ENCODE measurements at regions not wholly inside any gene's neighbourhood (a gene's known extent, or its start where the extent isn't known, plus 50 kb on each side); places are given as distances from the start of the nearest gene placed in this dataset.
"Not testable (repeated sequence)": the region's sequence is repeated elsewhere in the genome, so short reads cannot be mapped to it uniquely, and the experiment has no call there.

DNA sequence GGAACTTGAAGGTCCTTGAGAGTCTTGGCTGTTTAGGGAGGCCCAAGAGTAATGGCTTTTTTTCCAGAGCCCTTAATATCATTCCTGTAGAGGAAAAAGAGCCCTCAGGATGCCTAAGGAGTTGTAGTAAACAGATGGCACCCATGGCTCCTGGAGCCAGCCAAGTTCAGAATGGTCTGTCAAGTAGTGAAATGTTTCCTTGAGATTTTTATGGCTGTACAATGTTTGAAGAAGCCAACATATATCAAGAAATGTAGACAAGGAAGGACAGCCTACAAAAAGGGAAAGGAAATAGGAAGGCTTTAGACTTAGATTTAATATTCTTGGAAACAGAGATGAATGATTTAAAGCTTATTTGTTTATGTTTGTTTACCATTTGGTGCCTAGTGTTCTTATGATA is 334.8 kb downstream of the SATB1 start:
- intact Hi-C loops (cut with DNase I; ENCODE audit: low total_unique reads) (no loop called here), in situ Hi-C loops (cut with MboI; ENCODE audit: low pct_ligation_motif_present in 1 of 4, low pct_unique_long_range_greater_than_20kb in 1 of 4, low sequenced_read_pairs in 3 of 4) (no loop called here)
- Histone ChIP-seq H3K9me3 (no peaks in the 10 kb centered on the region), H3K27ac (no peak overlapping the region), H3K27me3 (no peaks in the 10 kb centered on the region), H3K4me3 (no peak overlapping the region), H3K36me3 (no peaks in the 10 kb centered on the region), H3K4me1 (no peaks in the 10 kb centered on the region)
- no peak for TF ChIP-seq EP300 (IDR thresholded peaks at IDR 0.05; ENCODE audit: low read depth)
- DNase-seq, result no peak

DNA sequence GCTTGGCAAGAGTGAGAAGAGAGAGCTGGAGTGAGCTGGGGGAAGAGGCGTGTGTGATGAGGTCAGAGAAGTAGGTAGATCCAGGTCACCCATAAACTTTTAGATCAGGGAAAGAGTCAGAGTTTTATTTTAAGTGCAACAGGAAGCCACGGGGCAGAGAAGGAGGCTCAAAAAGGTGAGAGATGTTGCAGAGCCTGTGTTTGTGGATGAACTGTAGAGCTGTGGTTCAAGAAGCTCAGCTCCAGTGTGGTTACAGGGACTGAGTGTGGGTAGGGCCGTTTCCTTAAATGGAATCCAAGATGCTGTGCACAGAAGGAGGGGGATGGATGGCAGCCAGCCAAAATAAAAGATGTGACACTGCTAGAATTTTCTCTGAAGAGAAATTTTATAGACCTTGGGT is 337.2 kb downstream of the SATB1 start:
- in situ Hi-C loops (cut with MboI; ENCODE audit: low pct_ligation_motif_present in 1 of 4, low pct_unique_long_range_greater_than_20kb in 1 of 4, low sequenced_read_pairs in 3 of 4), result no loop called here
- no peaks in the 10 kb centered on the region for H3K27me3 ChIP-seq
- 49 to 53% methylated on average over 3 of the region's 3 CpGs for WGBS, 2 donors (ENCODE audit: low coverage in 1 of 2)
- no peak overlapping the region for H3K27ac ChIP-seq
- DNase-seq, result no peak
- H3K4me1 ChIP-seq, result no peaks in the 10 kb centered on the region
- no peaks in the 10 kb centered on the region for H3K36me3 ChIP-seq
- TF ChIP-seq POLR2A (IDR thresholded peaks at IDR 0.05), result no peak
- TF ChIP-seq POLR2AphosphoS5 (IDR thresholded peaks at IDR 0.05), result no peak
- TF ChIP-seq, protein P1, sequence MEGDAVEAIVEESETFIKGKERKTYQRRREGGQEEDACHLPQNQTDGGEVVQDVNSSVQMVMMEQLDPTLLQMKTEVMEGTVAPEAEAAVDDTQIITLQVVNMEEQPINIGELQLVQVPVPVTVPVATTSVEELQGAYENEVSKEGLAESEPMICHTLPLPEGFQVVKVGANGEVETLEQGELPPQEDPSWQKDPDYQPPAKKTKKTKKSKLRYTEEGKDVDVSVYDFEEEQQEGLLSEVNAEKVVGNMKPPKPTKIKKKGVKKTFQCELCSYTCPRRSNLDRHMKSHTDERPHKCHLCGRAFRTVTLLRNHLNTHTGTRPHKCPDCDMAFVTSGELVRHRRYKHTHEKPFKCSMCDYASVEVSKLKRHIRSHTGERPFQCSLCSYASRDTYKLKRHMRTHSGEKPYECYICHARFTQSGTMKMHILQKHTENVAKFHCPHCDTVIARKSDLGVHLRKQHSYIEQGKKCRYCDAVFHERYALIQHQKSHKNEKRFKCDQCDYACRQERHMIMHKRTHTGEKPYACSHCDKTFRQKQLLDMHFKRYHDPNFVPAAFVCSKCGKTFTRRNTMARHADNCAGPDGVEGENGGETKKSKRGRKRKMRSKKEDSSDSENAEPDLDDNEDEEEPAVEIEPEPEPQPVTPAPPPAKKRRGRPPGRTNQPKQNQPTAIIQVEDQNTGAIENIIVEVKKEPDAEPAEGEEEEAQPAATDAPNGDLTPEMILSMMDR (IDR thresholded peaks at IDR 0.05), result no peak
- no peak for TF ChIP-seq EP300 (IDR thresholded peaks at IDR 0.05; ENCODE audit: low read depth)
- H3K9me3 ChIP-seq, result no peaks in the 10 kb centered on the region
- H3K4me3 ChIP-seq, result no peak overlapping the region
- intact Hi-C loops (cut with DNase I; ENCODE audit: low total_unique reads), result no loop called here

DNA sequence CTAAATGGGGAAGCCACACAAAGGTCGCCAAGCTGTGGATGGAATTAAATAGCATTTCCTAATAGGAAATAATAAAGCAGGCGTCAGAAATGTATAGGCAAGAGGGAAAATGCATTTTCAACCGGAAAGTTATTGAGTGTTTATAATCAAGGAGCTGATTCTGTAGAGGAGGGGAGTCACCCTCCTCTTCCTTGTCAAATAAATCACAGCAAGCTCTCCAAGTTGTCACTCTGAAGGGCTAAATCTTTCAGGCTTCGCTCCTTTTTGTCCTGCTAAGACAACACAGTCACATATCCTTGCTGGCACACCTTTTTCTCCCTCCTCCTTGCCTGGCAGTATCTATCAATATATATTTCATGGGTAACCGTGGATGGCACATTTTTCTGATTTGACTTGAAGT is 338.4 kb downstream of the SATB1 start:
- Histone ChIP-seq H3K4me3 (no peak overlapping the region), H3K27me3 (no peaks in the 10 kb centered on the region), H3K9me3 (no peaks in the 10 kb centered on the region), H3K4me1 (no peaks in the 10 kb centered on the region), H3K36me3 (no peaks in the 10 kb centered on the region), H3K27ac (no peak overlapping the region)
- intact Hi-C loops (cut with DNase I; ENCODE audit: low total_unique reads), result no loop called here
- in situ Hi-C loops (cut with MboI; ENCODE audit: low pct_ligation_motif_present in 1 of 4, low pct_unique_long_range_greater_than_20kb in 1 of 4, low sequenced_read_pairs in 3 of 4), result no loop called here
- WGBS, 2 donors (ENCODE audit: low coverage in 1 of 2), result 54 to 60% methylated on average over 5 of the region's 5 CpGs
- no peak for TF ChIP-seq POLR2A (IDR thresholded peaks at IDR 0.05)
- no peak for TF ChIP-seq EP300 (IDR thresholded peaks at IDR 0.05; ENCODE audit: low read depth)
- TF ChIP-seq, protein P1 (IDR thresholded peaks at IDR 0.05), result no peak
- TF ChIP-seq POLR2AphosphoS5 (IDR thresholded peaks at IDR 0.05), result no peak
- no peak for DNase-seq

DNA sequence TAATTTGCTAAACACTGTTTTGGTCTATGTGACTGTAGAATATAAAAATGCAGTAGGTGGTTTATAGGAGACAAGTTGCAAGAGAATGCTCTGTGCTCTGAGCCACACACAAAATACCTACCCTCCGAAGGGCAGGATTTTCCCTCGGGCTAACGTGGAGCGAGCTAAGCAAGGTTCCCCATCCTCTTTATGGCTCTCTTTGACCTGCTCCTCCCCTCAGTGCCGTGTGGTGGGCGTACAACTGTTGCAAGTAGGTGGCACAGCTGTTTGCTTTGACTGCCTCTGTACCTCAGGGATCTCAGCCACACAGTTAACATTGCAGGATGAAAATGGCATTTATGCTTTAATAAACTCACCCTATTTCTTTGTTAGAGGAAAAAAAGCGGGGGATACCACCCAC is 339.1 kb downstream of the SATB1 start:
- in situ Hi-C loops (cut with MboI; ENCODE audit: low pct_ligation_motif_present in 1 of 4, low pct_unique_long_range_greater_than_20kb in 1 of 4, low sequenced_read_pairs in 3 of 4) (no loop called here), intact Hi-C loops (cut with DNase I; ENCODE audit: low total_unique reads) (no loop called here)
- Histone ChIP-seq H3K27me3 (no peaks in the 10 kb centered on the region), H3K36me3 (no peaks in the 10 kb centered on the region), H3K4me3 (no peak overlapping the region), H3K9me3 (no peaks in the 10 kb centered on the region), H3K4me1 (no peaks in the 10 kb centered on the region), H3K27ac (no peak overlapping the region)
- no peak for DNase-seq
- WGBS, 2 donors (ENCODE audit: low coverage in 1 of 2), result 20 to 59% methylated on average over 1 to 7 of the region's 7 CpGs
- no peak for TF ChIP-seq POLR2A (IDR thresholded peaks at IDR 0.05)
- no peak for TF ChIP-seq EP300 (IDR thresholded peaks at IDR 0.05; ENCODE audit: low read depth)
- no peak for TF ChIP-seq POLR2AphosphoS5 (IDR thresholded peaks at IDR 0.05)
- TF ChIP-seq, protein P1 (IDR thresholded peaks at IDR 0.05), result no peak

DNA sequence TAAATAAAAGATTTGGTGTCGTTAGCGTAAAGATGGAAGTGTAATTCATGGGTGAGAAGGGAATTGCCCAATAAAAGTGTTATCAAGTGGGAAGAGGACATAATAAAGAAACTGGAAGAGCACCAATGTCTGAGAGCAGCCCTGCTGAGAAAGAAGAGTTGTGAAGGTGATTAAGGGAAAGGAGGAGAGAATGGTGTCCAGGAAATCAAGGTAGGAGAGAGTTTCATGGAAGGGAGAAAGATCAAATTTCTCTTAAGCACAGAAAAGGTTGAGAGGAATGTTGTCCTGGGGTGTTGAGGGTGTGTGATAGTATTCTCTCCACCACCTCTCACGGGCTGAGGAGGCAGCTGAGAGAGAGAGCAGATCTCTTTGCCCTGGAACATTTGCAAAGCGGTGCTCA is 339.7 kb downstream of the SATB1 start:
- H3K9me3 ChIP-seq, result no peaks in the 10 kb centered on the region
- in situ Hi-C loops (cut with MboI; ENCODE audit: low pct_ligation_motif_present in 1 of 4, low pct_unique_long_range_greater_than_20kb in 1 of 4, low sequenced_read_pairs in 3 of 4), result no loop called here
- WGBS, 2 donors (ENCODE audit: low coverage in 1 of 2), result 43 to 51% methylated on average over 3 to 4 of the region's 4 CpGs
- H3K27me3 ChIP-seq, result no peaks in the 10 kb centered on the region
- no peaks in the 10 kb centered on the region for H3K4me1 ChIP-seq
- intact Hi-C loops (cut with DNase I; ENCODE audit: low total_unique reads), result no loop called here
- no peak for DNase-seq
- H3K36me3 ChIP-seq, result no peaks in the 10 kb centered on the region
- no peak overlapping the region for H3K4me3 ChIP-seq
- no peak overlapping the region for H3K27ac ChIP-seq
- TF ChIP-seq POLR2A (IDR thresholded peaks at IDR 0.05) (no peak), EP300 (IDR thresholded peaks at IDR 0.05; ENCODE audit: low read depth) (no peak), POLR2AphosphoS5 (IDR thresholded peaks at IDR 0.05) (no peak)
- TF ChIP-seq, protein P1 (IDR thresholded peaks at IDR 0.05), result no peak

DNA sequence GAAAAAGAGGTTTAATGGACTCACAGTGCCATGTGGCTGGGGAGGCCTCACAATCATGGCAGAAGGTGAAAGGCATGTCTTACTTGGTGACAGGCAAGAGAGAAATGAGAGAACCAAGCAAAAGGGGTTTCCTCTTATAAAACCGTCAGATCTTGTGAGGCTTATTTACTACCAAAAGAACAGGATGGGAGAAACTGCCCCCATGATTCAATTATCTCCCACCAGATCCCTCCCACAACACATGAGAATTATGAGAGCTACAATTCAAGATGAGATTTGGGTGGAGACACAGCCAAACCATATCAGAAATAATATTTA is 340.8 kb upstream of the TBC1D5 start:
- H3K27ac ChIP-seq; H3K4me1 ChIP-seq; H3K9me3 ChIP-seq; H3K4me3 ChIP-seq; in situ Hi-C loops (cut with MboI; ENCODE audit: low pct_ligation_motif_present in 1 of 4, low pct_unique_long_range_greater_than_20kb in 1 of 4, low sequenced_read_pairs in 3 of 4); DNase-seq; intact Hi-C loops (cut with DNase I; ENCODE audit: low total_unique reads); H3K36me3 ChIP-seq; H3K27me3 ChIP-seq: not testable (repeated sequence)
- 86 to 100% methylated on average over 1 of the region's 1 CpG for WGBS, 2 donors (ENCODE audit: low coverage in 1 of 2)
